Endothelial cell of umbilical vein (primary cell): ENCODE measurements at regions not wholly inside any gene's neighbourhood (a gene's known extent, or its start where the extent isn't known, plus 50 kb on each side); places are given as distances from the start of the nearest gene placed in this dataset.

Experiments used
- BruUV-seq: library from RNA; stranded (reverse); fragments of 400-500 nt; replicated peaks from 2 replicates; lab custom pipeline; 2021; lab: Mats Ljungman, UMichigan
- CTCF ChIA-PET: fragments of 300-600, 350-600 bp; sonication (Branson Sonifier 250); formaldehyde crosslinking; loops from one replicate; lab custom pipeline; 2021; ENCODE audit warnings: antibody characterized with exemption, inconsistent platforms; lab: Charles Lee
- POLR2A ChIA-PET: fragments of 300-600, 350-600 bp; sonication (Branson Sonifier 250); formaldehyde crosslinking; loops from one replicate; lab custom pipeline; 2021; ENCODE audit warnings: antibody characterized with exemption, inconsistent platforms; lab: Charles Lee
- DNase-seq: peaks from one replicate; pipeline ENCODE4 v3.0.0-alpha.2; 2011; ENCODE audit warnings: low read depth, low spot score
- FAIRE-seq: peaks from 2 replicates; lab custom pipeline; 2011; peaks lifted over from hg19 to GRCh38; lab: Jason Lieb, UNC
- H2AFZ ChIP-seq: 2 replicates; pipeline ENCODE4 v1.6.0; 2012; ENCODE audit warnings: low read depth, low read length, control low read depth, inconsistent platforms
- H3K27ac ChIP-seq: 2 replicates; pipeline ENCODE4 v1.5.1; 2011; ENCODE audit warnings: low read depth, mild to moderate bottlenecking, control low read depth, low read length, moderate library complexity; ENCODE audit not compliant: insufficient read depth
- H3K27me3 ChIP-seq, 2 experiments: 2 replicates each; pipeline versions ENCODE4 v1.6.0 to v1.6.1; 2011; ENCODE audit warnings: low read length in 2 of 2, mixed read lengths in 1 of 2; ENCODE audit not compliant: control insufficient read depth in 2 of 2, insufficient read depth in 2 of 2
- H3K36me3 ChIP-seq, 2 experiments: 2 replicates in 1 of 2; 3 replicates in 1 of 2; pipeline ENCODE4 v1.5.1; 2011; ENCODE audit warnings: low read length in 2 of 2, mild to moderate bottlenecking in 1 of 2, moderate library complexity in 1 of 2; ENCODE audit not compliant: control insufficient read depth in 2 of 2, insufficient read depth in 2 of 2; ENCODE audit errors: extremely low read depth in 1 of 2
- H3K4me1 ChIP-seq: 3 replicates; pipeline ENCODE4 v1.5.1; 2011; ENCODE audit warnings: mild to moderate bottlenecking, low read length; ENCODE audit not compliant: control insufficient read depth, insufficient read depth; ENCODE audit errors: extremely low read depth
- H3K4me2 ChIP-seq: 2 replicates; pipeline ENCODE4 v1.6.1; 2011; ENCODE audit warnings: low read length, control low read depth, mixed read lengths; ENCODE audit not compliant: insufficient read depth
- H3K4me3 ChIP-seq, 3 experiments: fragments of 200-600 bp in 1 of 3; sonication (generic), shearing (Covaris generic) in 1 of 3; replicated peaks in 1 of 3; 2 replicates each; pipeline ENCODE4 v1.5.1; 2011 to 2016; ENCODE audit warnings: control low read depth in 3 of 3, low read length in 3 of 3, mild to moderate bottlenecking in 2 of 3, inconsistent platforms in 1 of 3, low read depth in 1 of 3, moderate library complexity in 1 of 3; ENCODE audit not compliant: insufficient read depth in 1 of 3
- H3K79me2 ChIP-seq: 2 replicates; pipeline ENCODE4 v1.6.0; 2012; ENCODE audit warnings: low read length, inconsistent platforms; ENCODE audit not compliant: control insufficient read depth, insufficient read depth
- H3K9ac ChIP-seq: replicated peaks from 2 replicates; pipeline ENCODE3; 2011; ENCODE audit warnings: low read length, control low read depth; ENCODE audit not compliant: insufficient read depth; ENCODE audit errors: extremely low read depth
- H3K9me1 ChIP-seq: replicated peaks from 3 replicates; pipeline ENCODE4 v1.6.0; 2011; ENCODE audit warnings: mild to moderate bottlenecking, low read length; ENCODE audit not compliant: control insufficient read depth, insufficient read depth; ENCODE audit errors: extremely low read depth
- H3K9me3 ChIP-seq: replicated peaks from 2 replicates; pipeline ENCODE4 v1.5.1; 2012; ENCODE audit warnings: low read length, inconsistent platforms; ENCODE audit not compliant: control insufficient read depth, insufficient read depth
- H4K20me1 ChIP-seq: replicated peaks from 2 replicates; pipeline ENCODE3; 2011; ENCODE audit warnings: mild to moderate bottlenecking, low read length; ENCODE audit not compliant: control insufficient read depth, insufficient read depth; ENCODE audit errors: extremely low read depth
- EZH2 ChIP-seq: IDR thresholded peaks from 2 replicates; pipeline ENCODE4 v1.6.1; 2012; ENCODE audit warnings: borderline replicate concordance, low read depth, mild to moderate bottlenecking, moderate library complexity, low read length, inconsistent platforms; ENCODE audit not compliant: severe bottlenecking
- FOS ChIP-seq: IDR thresholded peaks from 2 replicates; pipeline ENCODE4 v1.6.1; 2011; ENCODE audit warnings: mild to moderate bottlenecking, low read length, moderate library complexity, borderline replicate concordance; ENCODE audit not compliant: insufficient read depth
- GATA2 ChIP-seq: IDR thresholded peaks from 2 replicates; pipeline ENCODE4 v1.7.0; 2011; ENCODE audit warnings: low read depth, mild to moderate bottlenecking, moderate library complexity, mixed read lengths, low read length; ENCODE audit not compliant: insufficient read length, insufficient read depth
- JUN ChIP-seq: IDR thresholded peaks from 2 replicates; pipeline ENCODE4 v1.6.1; 2011; ENCODE audit warnings: borderline replicate concordance, low read depth; ENCODE audit not compliant: insufficient read length, insufficient read depth
- MYC ChIP-seq: IDR thresholded peaks from one replicate; pipeline ENCODE4 v1.6.1; 2011; ENCODE audit warnings: mild to moderate bottlenecking, low read depth, low read length
- POLR2A ChIP-seq: IDR thresholded peaks from 2 replicates; pipeline ENCODE4 v1.6.1; 2012; ENCODE audit warnings: low read depth, mild to moderate bottlenecking, control low read depth, low read length
- POLR2AphosphoS5 ChIP-seq: IDR thresholded peaks from 2 replicates; pipeline ENCODE4 v1.6.1; 2012; ENCODE audit warnings: low read depth, mild to moderate bottlenecking, control low read depth, low read length, moderate library complexity; ENCODE audit not compliant: insufficient read depth
- dilution Hi-C: fragments of 300-500 bp; cut with MboI; formaldehyde crosslinking; loops from one replicate; pipeline ENCODE4 v1.15.0; 2019; ENCODE audit warnings: low sequenced_read_pairs; ENCODE audit not compliant: extremely low pct_ligation_motif_present
- intact Hi-C: fragments of 100-400 bp; cut with micrococcal nuclease; formaldehyde crosslinking; loops from one replicate; pipeline ENCODE4 v1.10.0; 2022
- TF ChIP-seq, protein P1 (sequence below), 2 donors: IDR thresholded peaks; 1 replicate in 1 of 2; 2 replicates in 1 of 2; pipeline ENCODE4 v1.5.1; 2011; ENCODE audit warnings: low read length in 2 of 2, mild to moderate bottlenecking in 2 of 2, moderate library complexity in 2 of 2, control low read depth in 1 of 2, inconsistent platforms in 1 of 2, low read depth in 1 of 2; ENCODE audit not compliant: insufficient read depth in 1 of 2; ENCODE audit errors: extremely low read depth in 1 of 2
- TF ChIP-seq, protein P2 (sequence below): IDR thresholded peaks from 2 replicates; pipeline ENCODE4 v1.6.1; 2011; ENCODE audit not compliant: insufficient read depth, insufficient read length

DNA sequence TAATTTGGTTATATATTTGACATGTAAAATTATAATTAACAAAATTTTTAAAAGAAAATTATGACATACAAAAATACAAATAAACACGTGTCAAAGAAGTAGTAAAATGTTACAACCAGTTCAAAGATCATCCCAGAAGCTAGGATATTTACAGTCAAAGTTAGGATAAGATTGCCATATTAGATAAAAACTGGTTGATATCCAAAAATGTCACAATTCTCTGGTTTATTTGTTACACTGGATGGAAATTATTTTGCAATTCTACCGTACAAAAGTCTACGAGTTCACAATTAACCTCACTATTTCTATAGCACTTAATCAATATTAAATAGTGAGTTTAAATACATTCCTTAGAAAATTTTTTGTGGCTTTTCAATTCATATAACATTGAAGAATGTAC is 673.8 kb downstream of the GBE1 start:
- no peaks in the 10 kb centered on the region for H3K4me1 ChIP-seq
- TF ChIP-seq POLR2AphosphoS5 = no peak
- TF ChIP-seq MYC = no peak
- no peak for TF ChIP-seq FOS
- no peak for TF ChIP-seq POLR2A
- TF ChIP-seq, protein P1, sequence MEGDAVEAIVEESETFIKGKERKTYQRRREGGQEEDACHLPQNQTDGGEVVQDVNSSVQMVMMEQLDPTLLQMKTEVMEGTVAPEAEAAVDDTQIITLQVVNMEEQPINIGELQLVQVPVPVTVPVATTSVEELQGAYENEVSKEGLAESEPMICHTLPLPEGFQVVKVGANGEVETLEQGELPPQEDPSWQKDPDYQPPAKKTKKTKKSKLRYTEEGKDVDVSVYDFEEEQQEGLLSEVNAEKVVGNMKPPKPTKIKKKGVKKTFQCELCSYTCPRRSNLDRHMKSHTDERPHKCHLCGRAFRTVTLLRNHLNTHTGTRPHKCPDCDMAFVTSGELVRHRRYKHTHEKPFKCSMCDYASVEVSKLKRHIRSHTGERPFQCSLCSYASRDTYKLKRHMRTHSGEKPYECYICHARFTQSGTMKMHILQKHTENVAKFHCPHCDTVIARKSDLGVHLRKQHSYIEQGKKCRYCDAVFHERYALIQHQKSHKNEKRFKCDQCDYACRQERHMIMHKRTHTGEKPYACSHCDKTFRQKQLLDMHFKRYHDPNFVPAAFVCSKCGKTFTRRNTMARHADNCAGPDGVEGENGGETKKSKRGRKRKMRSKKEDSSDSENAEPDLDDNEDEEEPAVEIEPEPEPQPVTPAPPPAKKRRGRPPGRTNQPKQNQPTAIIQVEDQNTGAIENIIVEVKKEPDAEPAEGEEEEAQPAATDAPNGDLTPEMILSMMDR (IDR thresholded peaks at IDR 0.05; ENCODE audit: extremely low read depth in 1 of 2, insufficient read depth in 1 of 2, low read depth in 1 of 2, low read length in 2 of 2) = no peak
- TF ChIP-seq GATA2 = no peak
- TF ChIP-seq, protein P2, sequence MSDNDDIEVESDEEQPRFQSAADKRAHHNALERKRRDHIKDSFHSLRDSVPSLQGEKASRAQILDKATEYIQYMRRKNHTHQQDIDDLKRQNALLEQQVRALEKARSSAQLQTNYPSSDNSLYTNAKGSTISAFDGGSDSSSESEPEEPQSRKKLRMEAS = no peak
- no peak for TF ChIP-seq JUN
- TF ChIP-seq EZH2 = no peak
- intact Hi-C loops = no loop called here
- H4K20me1 ChIP-seq = no peaks in the 10 kb centered on the region
- no peak overlapping the region for H3K27ac ChIP-seq
- ChIA-PET POLR2A (no interaction called here), CTCF (no interaction called here)
- H3K27me3 ChIP-seq = no peaks in the 10 kb centered on the region
- no peaks in the 10 kb centered on the region for H3K9me3 ChIP-seq
- H3K9me1 ChIP-seq = no peaks in the 10 kb centered on the region
- H3K36me3 ChIP-seq = no peaks in the 10 kb centered on the region
- H3K4me2 ChIP-seq = no peak overlapping the region
- no peak overlapping the region for H3K4me3 ChIP-seq
- dilution Hi-C loops = no loop called here
- H2AFZ ChIP-seq = no peak overlapping the region
- H3K79me2 ChIP-seq = no peaks in the 10 kb centered on the region
- FAIRE-seq (no peak), DNase-seq (no peak)
- no TSS peak for BruUV-seq
- no peak overlapping the region for H3K9ac ChIP-seq
